GM23338 (cell line): ENCODE measurements at regions not wholly inside any gene's neighbourhood (a gene's known extent, or its start where the extent isn't known, plus 50 kb on each side); places are given as distances from the start of the nearest gene placed in this dataset.
"Not testable (repeated sequence)": the region's sequence is repeated elsewhere in the genome, so short reads cannot be mapped to it uniquely, and the experiment has no call there.

Source experiments
- ETS1 ChIP-seq: IDR thresholded peaks from 2 replicates; pipeline ENCODE4 v1.6.1; 2016; ENCODE audit warnings: antibody characterized with exemption
- EZH2 ChIP-seq: fragments of 200-600 bp; sonication (generic); IDR thresholded peaks from one replicate; pipeline ENCODE4 v1.8.0; 2017; ENCODE audit warnings: antibody characterized with exemption, mild to moderate bottlenecking, low read depth; ENCODE audit not compliant: unreplicated experiment
- EZH2phosphoT487 ChIP-seq: fragments of 200-600 bp; sonication (generic); IDR thresholded peaks from one replicate; pipeline ENCODE4 v1.8.1; 2018; ENCODE audit warnings: antibody characterized with exemption; ENCODE audit not compliant: unreplicated experiment
- JUNB ChIP-seq: IDR thresholded peaks from one replicate; pipeline ENCODE4 v1.6.1; 2016; ENCODE audit warnings: antibody characterized with exemption; ENCODE audit not compliant: unreplicated experiment
- POLR2AphosphoS5 ChIP-seq: IDR thresholded peaks from 2 replicates; pipeline ENCODE4 v1.6.1; 2016; ENCODE audit warnings: antibody characterized with exemption, low read depth
- REST ChIP-seq: IDR thresholded peaks from one replicate; pipeline ENCODE4 v1.6.1; 2018; ENCODE audit warnings: antibody characterized with exemption; ENCODE audit not compliant: unreplicated experiment
- ZNF114 ChIP-seq: fragments of 250-450 bp; sonication (Bioruptor Pico); IDR thresholded peaks from 2 replicates; pipeline ENCODE4 v1.5.0; 2020; ENCODE audit warnings: mild to moderate bottlenecking, moderate library complexity
- ZNF331 ChIP-seq: fragments of 250-450 bp; sonication (Bioruptor Pico); IDR thresholded peaks from 2 replicates; pipeline ENCODE4 v1.5.0; 2020; ENCODE audit warnings: low read depth, mild to moderate bottlenecking, moderate library complexity
- TF ChIP-seq, protein P1 (sequence below), 2 experiments: fragments of 200-600 bp in 1 of 2; sonication (generic) in 1 of 2; conservative IDR thresholded peaks; 2 replicates each; pipeline versions ENCODE4 v1.5.1 to v1.6.1; 2016 to 2017; ENCODE audit warnings: antibody characterized with exemption in 2 of 2, low read depth in 2 of 2, mild to moderate bottlenecking in 2 of 2, moderate library complexity in 1 of 2

- TF ChIP-seq EZH2; REST; EZH2phosphoT487; POLR2AphosphoS5; JUNB; ZNF331 (CRISPR knock-in tag); ZNF114 (CRISPR knock-in tag); ETS1: not testable (repeated sequence)
- TF ChIP-seq, protein P1, sequence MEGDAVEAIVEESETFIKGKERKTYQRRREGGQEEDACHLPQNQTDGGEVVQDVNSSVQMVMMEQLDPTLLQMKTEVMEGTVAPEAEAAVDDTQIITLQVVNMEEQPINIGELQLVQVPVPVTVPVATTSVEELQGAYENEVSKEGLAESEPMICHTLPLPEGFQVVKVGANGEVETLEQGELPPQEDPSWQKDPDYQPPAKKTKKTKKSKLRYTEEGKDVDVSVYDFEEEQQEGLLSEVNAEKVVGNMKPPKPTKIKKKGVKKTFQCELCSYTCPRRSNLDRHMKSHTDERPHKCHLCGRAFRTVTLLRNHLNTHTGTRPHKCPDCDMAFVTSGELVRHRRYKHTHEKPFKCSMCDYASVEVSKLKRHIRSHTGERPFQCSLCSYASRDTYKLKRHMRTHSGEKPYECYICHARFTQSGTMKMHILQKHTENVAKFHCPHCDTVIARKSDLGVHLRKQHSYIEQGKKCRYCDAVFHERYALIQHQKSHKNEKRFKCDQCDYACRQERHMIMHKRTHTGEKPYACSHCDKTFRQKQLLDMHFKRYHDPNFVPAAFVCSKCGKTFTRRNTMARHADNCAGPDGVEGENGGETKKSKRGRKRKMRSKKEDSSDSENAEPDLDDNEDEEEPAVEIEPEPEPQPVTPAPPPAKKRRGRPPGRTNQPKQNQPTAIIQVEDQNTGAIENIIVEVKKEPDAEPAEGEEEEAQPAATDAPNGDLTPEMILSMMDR (conservative IDR thresholded peaks at IDR 0.05; ENCODE audit: low read depth in 2 of 2): not testable (repeated sequence)
Measured at GRCh38 chr16:16727048-16727447, 348.1 kb downstream of the NPIPA7 start.
